IPS-18a (cell line): ENCODE measurements at regions not wholly inside any gene's neighbourhood (a gene's known extent, or its start where the extent isn't known, plus 50 kb on each side); places are given as distances from the start of the nearest gene placed in this dataset.
"Not testable (repeated sequence)": the region's sequence is repeated elsewhere in the genome, so short reads cannot be mapped to it uniquely, and the experiment has no call there.

Source experiments
- H3K27ac ChIP-seq: one replicate; pipeline ENCODE4 v1.5.1; 2013; ENCODE audit warnings: low read length
- H3K27me3 ChIP-seq: one replicate; pipeline ENCODE4 v1.6.1; 2013; ENCODE audit warnings: mild to moderate bottlenecking, low read length; ENCODE audit not compliant: control insufficient read depth, insufficient read depth
- H3K36me3 ChIP-seq: one replicate; pipeline ENCODE4 v1.6.1; 2013; ENCODE audit warnings: low read depth, low read length; ENCODE audit not compliant: control insufficient read depth
- H3K4me1 ChIP-seq: one replicate; pipeline ENCODE4 v1.6.1; 2013; ENCODE audit warnings: low read depth, low read length; ENCODE audit not compliant: control insufficient read depth
- H3K4me3 ChIP-seq: one replicate; pipeline ENCODE4 v1.5.1; 2013; ENCODE audit warnings: low read length
- H3K9ac ChIP-seq: one replicate; pipeline ENCODE4 v1.6.1; 2013; ENCODE audit warnings: mild to moderate bottlenecking, low read length, moderate library complexity
- H3K9me3 ChIP-seq: one replicate; pipeline ENCODE4 v1.6.1; 2013; ENCODE audit warnings: low read depth, low read length; ENCODE audit not compliant: control insufficient read depth

DNA sequence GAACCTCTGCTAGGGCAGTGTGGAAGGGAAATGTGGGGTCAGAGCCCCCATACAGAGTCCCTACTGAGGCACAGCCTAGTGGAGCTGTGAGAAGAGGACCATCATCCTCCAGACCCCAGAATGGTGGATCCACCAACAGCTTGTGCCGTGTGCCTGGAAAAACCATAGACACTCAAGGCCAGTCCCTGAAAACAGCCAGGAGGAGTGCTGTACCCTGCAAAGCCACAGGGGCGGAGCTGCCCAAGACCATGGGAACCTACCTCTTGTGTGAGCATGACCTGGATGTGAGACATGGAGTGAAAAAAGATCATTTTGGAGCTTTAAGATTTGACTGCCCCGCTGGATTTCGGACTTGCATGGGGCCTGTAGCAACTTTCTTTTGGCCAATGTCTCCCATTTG, 143.4 kb upstream of the CCDC54 start:
- H3K27me3 ChIP-seq, H3K9me3 ChIP-seq, H3K36me3 ChIP-seq, H3K4me1 ChIP-seq, H3K27ac ChIP-seq, H3K4me3 ChIP-seq, H3K9ac ChIP-seq: not testable (repeated sequence)

DNA sequence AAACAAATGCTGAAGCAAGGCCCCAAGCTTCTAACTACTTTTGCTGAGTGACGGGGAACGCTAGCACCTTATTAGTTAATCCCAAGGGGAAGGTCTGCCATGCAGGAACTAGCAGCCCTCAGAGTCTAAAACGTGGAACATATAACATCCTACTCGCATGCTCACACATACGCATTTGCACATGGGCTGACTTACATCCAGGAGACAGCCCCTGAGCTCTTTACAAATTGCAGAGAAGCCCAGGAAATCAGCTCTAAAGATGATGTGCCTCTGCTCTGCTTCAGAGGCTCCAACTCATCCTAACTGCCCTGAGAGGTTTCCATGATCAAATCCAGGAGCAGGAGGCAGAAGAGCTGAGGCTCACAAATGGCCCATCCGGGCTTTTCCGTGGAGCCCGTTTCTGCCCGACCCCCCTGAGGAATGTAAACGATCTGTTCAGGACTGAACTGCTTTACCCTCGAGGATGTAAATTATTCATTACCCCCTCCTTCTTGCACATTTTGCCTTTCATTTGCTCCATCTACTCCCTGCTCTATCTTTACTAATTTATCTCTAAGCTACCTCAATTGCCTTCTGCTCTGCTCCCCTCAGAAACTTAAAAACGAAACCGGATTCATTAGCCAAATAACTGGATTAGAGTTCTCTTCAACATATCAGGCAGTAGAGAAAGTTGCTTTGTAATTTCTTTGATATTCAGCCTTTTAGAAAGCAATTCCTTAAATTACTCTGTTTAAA, 141.9 kb upstream of the CCDC54 start:
- H3K9ac ChIP-seq: no peak overlapping the region
- H3K27me3 ChIP-seq: peaks cover 12% of the 10 kb centered on the region
- H3K27ac ChIP-seq: no peak overlapping the region
- no peaks in the 10 kb centered on the region for H3K9me3 ChIP-seq
- peaks cover 5% of the 10 kb centered on the region for H3K4me1 ChIP-seq
- no peak overlapping the region for H3K4me3 ChIP-seq
- H3K36me3 ChIP-seq: no peaks in the 10 kb centered on the region

DNA sequence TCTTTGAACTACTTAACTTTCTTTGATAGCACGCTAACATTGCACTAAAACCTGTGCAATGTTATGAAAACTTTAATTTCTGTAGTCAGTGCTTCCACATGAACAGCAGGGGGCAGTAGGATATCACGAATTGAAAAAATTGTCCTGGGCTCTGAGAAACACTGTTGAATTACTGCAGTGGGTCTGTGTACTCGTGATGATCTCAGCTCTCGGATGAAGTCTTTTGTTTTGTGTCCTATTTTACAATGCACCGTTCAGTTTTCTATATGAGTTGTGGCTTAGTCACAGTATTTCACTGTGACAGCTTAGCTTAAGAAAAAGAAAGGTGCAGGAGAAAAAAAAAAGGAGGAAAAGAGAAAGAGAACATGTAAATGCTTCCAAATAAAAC, 141.3 kb upstream of the CCDC54 start:
- H3K9me3 ChIP-seq: no peaks in the 10 kb centered on the region
- no peak overlapping the region for H3K4me3 ChIP-seq
- peaks cover 16% of the 10 kb centered on the region for H3K27me3 ChIP-seq
- H3K27ac ChIP-seq: no peak overlapping the region
- no peak overlapping the region for H3K9ac ChIP-seq
- H3K4me1 ChIP-seq: peaks cover 5% of the 10 kb centered on the region
- H3K36me3 ChIP-seq: no peaks in the 10 kb centered on the region

DNA sequence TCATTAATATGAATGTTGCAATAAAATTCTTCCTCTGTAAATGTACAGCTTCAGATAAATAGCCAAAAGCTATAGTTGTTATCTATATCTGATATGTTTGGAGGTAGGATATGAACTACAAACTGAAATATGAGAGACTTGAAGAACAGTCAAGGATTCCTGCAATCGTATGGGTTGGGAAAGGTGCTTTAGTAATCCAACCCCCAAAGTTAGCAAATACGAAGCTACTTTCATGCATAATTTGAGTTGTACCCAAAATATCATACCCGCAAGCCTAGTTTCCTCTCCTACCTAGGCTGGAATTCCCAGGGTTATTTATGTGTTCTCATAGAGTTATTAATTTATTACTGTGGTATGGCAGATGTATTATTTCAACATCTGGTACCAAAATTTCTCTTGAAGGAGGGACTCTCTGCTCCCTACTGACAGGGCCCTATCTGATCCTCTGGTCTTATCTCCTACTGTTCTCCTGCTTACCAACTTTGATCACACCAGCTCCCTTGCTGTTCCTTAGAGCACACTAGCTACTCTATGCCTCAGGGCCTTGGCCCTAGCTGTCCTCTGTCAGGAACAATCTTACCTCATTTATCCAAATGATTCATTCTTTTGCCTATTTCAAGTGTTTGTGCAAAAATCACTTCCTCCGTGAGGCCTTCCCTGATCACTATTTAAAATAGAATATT, 140.4 kb upstream of the CCDC54 start:
- Histone ChIP-seq H3K36me3 (no peaks in the 10 kb centered on the region), H3K27ac (no peak overlapping the region), H3K4me3 (no peak overlapping the region)

DNA sequence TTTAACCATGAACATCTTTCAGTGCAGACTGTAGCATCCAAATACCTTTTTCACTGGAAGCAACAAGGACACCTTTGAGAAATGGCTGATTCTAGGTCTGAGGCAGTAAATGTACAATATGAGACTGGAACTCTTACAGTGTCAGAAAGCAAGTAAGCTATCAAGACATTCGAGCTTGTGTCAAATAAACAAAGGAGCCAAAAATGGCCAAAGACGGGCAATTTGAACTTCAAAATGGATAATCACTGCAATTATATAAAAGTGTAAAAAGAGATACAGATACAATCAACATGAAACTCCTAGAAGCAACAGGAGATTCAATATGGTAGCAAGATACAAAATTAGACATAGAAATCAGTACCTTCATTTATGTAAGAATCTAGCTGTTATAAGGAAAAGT, 138.5 kb upstream of the CCDC54 start:
- Histone ChIP-seq H3K36me3 (no peaks in the 10 kb centered on the region), H3K9me3 (no peaks in the 10 kb centered on the region), H3K4me3 (no peak overlapping the region), H3K9ac (no peak overlapping the region), H3K27me3 (peaks cover 22% of the 10 kb centered on the region), H3K27ac (no peak overlapping the region), H3K4me1 (no peaks in the 10 kb centered on the region)

More for the DNA sequence above, 140.4 kb upstream of the CCDC54 start:
- Histone ChIP-seq H3K9ac (no peak overlapping the region), H3K27me3 (peaks cover 22% of the 10 kb centered on the region), H3K9me3 (no peaks in the 10 kb centered on the region), H3K4me1 (peaks cover 5% of the 10 kb centered on the region)

DNA sequence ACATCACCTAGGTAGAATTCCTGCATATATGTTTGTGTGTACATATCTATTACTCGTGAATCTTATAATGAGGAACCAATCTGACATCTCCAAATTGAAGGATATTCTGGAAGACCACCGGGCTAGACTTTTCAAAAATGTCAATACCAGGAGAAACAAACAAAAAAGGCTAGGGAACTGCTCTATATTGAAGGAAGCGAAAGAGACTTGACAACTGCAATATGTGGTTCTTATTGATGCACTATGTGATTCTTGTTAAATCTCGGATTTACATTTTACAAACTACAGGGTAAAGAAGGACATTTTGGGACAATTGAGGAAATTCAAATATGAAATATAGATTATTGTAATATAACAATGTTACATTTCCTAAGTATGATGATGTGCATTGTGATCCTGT, 137.5 kb upstream of the CCDC54 start:
- H3K4me3 ChIP-seq: peak overlapping the region; percentile 78
- no peaks in the 10 kb centered on the region for H3K36me3 ChIP-seq
- H3K4me1 ChIP-seq: no peaks in the 10 kb centered on the region
- no peaks in the 10 kb centered on the region for H3K9me3 ChIP-seq
- H3K9ac ChIP-seq: no peak overlapping the region
- H3K27me3 ChIP-seq: peaks cover 22% of the 10 kb centered on the region
- H3K27ac ChIP-seq: no peak overlapping the region

DNA sequence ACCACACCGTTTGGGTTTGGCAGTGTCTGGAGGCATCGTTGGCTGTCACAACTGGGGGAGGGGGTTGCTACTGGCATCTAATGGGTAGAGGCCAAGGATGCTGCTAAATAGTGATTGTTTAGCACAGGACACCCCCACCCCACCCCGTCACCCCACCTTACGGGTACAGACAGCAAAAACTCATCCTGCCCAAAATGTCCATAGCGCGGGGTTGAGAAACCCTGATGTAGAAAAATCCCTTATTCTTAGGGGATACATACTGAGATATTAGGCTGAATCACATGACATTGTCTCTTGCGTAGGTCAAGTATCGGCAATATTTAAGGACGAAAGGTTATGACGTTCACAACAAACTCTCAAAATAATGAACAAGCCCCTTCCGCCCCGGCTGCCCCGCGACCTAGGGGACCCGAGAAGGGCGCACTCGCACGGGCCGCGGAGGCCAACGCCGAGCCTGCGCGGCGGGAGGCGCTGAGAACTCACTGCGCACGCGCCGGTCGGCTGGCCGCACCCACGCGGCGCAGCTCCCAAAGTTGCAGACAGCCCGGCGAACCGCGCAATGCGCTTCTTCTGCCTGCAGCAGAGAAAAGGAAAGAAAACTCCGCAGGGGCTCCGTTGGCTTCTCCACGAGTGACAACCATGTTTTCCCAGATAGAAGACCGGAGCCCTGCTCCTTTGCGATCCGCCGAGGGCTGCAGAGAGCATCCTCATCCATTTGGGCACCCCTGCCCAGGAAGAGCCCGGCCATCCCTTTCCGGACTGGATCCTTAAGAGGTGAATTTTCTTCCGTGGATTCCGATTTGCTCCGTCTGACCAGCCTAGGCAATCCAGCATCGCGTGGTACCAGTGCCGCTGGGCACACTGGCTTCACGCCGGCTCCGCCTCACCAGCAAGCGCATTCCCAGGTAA, 136.8 kb upstream of the CCDC54 start:
- Histone ChIP-seq H3K27ac (no peak overlapping the region), H3K27me3 (peaks cover 22% of the 10 kb centered on the region), H3K9ac (no peak overlapping the region), H3K4me3 (peak overlapping the region; percentile 78), H3K9me3 (no peaks in the 10 kb centered on the region), H3K4me1 (no peaks in the 10 kb centered on the region), H3K36me3 (no peaks in the 10 kb centered on the region)

DNA sequence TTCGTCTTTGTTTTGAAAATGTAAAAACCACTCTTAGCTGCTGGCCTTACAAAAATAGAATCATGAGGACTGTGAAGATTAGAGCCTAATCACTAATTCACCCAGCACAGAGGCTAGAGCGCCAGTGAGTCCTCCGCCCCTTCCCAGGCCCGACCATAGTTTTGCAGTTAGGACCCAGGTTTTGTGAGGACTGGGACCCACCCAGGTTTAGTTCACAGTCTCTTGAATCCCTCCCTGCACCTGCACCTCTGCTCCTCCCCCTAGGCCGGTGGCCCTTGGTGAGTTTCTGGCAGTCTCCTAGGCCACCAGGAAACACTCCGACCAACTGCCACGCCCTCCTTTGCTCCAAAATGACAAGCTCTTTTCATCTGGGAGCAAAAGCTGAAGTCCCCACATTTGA, 136.0 kb upstream of the CCDC54 start:
- Histone ChIP-seq H3K9me3 (no peaks in the 10 kb centered on the region), H3K4me1 (no peaks in the 10 kb centered on the region), H3K4me3 (peak overlapping the region; percentile 78), H3K36me3 (no peaks in the 10 kb centered on the region), H3K27ac (no peak overlapping the region), H3K9ac (no peak overlapping the region), H3K27me3 (peaks cover 22% of the 10 kb centered on the region)

DNA sequence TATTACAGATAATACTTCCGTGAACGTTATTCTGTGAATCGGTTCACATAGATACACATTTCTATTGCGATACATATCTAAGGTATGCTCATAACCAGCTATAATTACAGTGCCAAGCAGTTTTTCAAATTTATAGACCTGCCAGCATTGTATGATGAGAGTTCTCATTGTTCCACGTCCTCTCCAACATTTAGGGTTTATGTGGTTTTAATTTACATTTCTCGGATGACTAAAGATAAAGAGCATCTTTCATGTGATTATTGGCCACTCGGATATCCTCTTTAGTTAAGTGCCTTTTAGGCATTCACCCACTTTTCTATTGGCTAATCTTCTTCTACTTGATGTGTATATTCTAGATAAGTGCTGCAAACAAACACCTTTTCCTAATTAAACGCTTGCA, 134.7 kb upstream of the CCDC54 start:
- Histone ChIP-seq H3K4me3 (no peak overlapping the region), H3K4me1 (no peaks in the 10 kb centered on the region), H3K27ac (no peak overlapping the region), H3K27me3 (peaks cover 22% of the 10 kb centered on the region), H3K36me3 (no peaks in the 10 kb centered on the region), H3K9me3 (no peaks in the 10 kb centered on the region), H3K9ac (no peak overlapping the region)

DNA sequence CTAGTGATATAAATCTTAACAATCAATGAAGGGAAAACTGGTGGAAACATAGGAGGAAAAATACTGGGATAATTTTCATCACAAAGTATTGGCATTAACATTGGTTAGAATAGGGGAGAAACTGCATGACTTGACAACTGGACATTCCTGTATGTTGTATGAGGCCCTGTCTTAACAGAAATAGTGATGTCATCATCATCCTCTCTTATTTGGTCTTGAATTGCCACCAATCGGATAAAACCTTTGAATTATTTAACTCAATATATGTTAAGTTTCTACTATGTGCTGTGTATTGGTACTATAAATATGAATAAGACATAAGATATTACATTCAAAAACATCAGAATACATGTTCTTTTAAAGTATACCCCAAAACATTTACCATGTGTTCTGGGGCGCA, 130.1 kb upstream of the CCDC54 start:
- Histone ChIP-seq H3K4me3 (no peak overlapping the region), H3K27ac (no peak overlapping the region), H3K9me3 (no peaks in the 10 kb centered on the region), H3K36me3 (no peaks in the 10 kb centered on the region), H3K9ac (no peak overlapping the region), H3K4me1 (no peaks in the 10 kb centered on the region), H3K27me3 (no peaks in the 10 kb centered on the region)

DNA sequence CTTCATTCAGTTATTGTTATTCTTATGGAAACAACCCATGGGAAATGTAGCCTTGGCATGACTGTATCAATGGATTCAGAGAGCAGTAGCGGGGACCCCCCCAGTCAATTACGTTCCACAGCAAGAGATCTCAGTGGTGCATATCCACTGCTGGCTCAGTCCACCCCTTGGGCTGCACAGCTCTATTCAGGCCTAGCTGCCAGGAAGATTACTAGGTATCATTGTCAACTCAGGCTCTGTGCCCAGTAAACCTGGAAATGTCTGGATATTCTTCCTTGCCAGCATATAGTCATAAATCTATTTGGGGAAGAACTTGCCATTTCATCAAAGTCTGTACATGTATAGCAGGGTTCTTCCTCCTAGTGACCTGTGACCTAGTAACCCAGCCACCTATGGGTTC, 128.1 kb upstream of the CCDC54 start:
- H3K27me3 ChIP-seq: no peaks in the 10 kb centered on the region
- H3K4me1 ChIP-seq: no peaks in the 10 kb centered on the region
- no peaks in the 10 kb centered on the region for H3K9me3 ChIP-seq
- H3K4me3 ChIP-seq: no peak overlapping the region
- H3K9ac ChIP-seq: no peak overlapping the region
- H3K36me3 ChIP-seq: no peaks in the 10 kb centered on the region
- no peak overlapping the region for H3K27ac ChIP-seq
